ENCODE measurements at regions not wholly inside any gene's neighbourhood (a gene's known extent, or its start where the extent isn't known, plus 50 kb on each side); places are given as distances from the start of the nearest gene placed in this dataset.

- DNase-seq (ENCODE audit: low read depth, low spot score), result no peak
- no peaks in the 10 kb centered on the region for H3K4me1 ChIP-seq (ENCODE audit: control insufficient read depth in 1 of 2, insufficient read depth in 2 of 2, low read length in 2 of 2)
- H3K9me3 ChIP-seq (ENCODE audit: control insufficient read depth in 1 of 2, insufficient read depth in 1 of 2, low read depth in 1 of 2, low read length in 2 of 2), result no peaks in the 10 kb centered on the region
- H3K36me3 ChIP-seq (ENCODE audit: control insufficient read depth in 1 of 2, insufficient read depth in 2 of 2, low read length in 2 of 2), result no peaks in the 10 kb centered on the region
- no TSS peak for BruUV-seq (replicated peaks)
- H3K79me2 ChIP-seq (ENCODE audit: insufficient read depth, low read length), result no peaks in the 10 kb centered on the region
- H3K9me2 ChIP-seq (ENCODE audit: insufficient read depth), result no peaks in the 10 kb centered on the region
- no peak overlapping the region for H3K9ac ChIP-seq (ENCODE audit: low read length)
- no peaks in the 10 kb centered on the region for H4K20me1 ChIP-seq (ENCODE audit: insufficient read depth)
- no peak for TF ChIP-seq EGR1 (IDR thresholded peaks at IDR 0.05; ENCODE audit: low read depth)
- TF ChIP-seq EZH2 (IDR thresholded peaks at IDR 0.05), result no peak
- TF ChIP-seq RAD21 (IDR thresholded peaks at IDR 0.05; ENCODE audit: low read depth), result no peak
- ChIA-PET RAD21 (ENCODE audit: low non-redundant PET in 1 of 2, low total read pairs in 2 of 2, uncharacterized antibody in 2 of 2, unreplicated experiment in 2 of 2) (no interaction called here), CTCF (no interaction called here), POLR2A (no interaction called here)
- no peak overlapping the region for H3K27ac ChIP-seq (ENCODE audit: low read depth, low read length)
- no peak overlapping the region for H2AFZ ChIP-seq (ENCODE audit: low read depth, low read length, poor library complexity, severe bottlenecking)
- intact Hi-C loops (cut with micrococcal nuclease), result no loop called here
- H3K4me2 ChIP-seq (ENCODE audit: low read length), result no peak overlapping the region
- no peak for ATAC-seq
- no peak overlapping the region for H3K4me3 ChIP-seq (replicated peaks in 1 of 2; ENCODE audit: low read depth in 1 of 2, low read length in 2 of 2)
- H3K27me3 ChIP-seq (ENCODE audit: insufficient read depth, low read length), result no peaks in the 10 kb centered on the region
These were observed 81.1 kb upstream of the MBL2 start for GRCh38 chr10:52853704-52854103.

GRCh38 chr10:52836816-52837215 is 64.2 kb upstream of the MBL2 start:
- H3K9ac ChIP-seq (ENCODE audit: low read length), result no peak overlapping the region
- no peaks in the 10 kb centered on the region for H4K20me1 ChIP-seq (ENCODE audit: insufficient read depth)
- H2AFZ ChIP-seq (ENCODE audit: low read depth, low read length, poor library complexity, severe bottlenecking), result no peak overlapping the region
- H3K9me3 ChIP-seq (ENCODE audit: control insufficient read depth in 1 of 2, insufficient read depth in 1 of 2, low read depth in 1 of 2, low read length in 2 of 2), result peaks cover 4 to 6% of the 10 kb centered on the region in 2 experiments; a peak in 2 of 4 replicates
- RAD21 ChIA-PET (ENCODE audit: low non-redundant PET in 1 of 2, low total read pairs in 2 of 2, uncharacterized antibody in 2 of 2, unreplicated experiment in 2 of 2), result no interaction called here
- no peak for TF ChIP-seq ZNF274 (IDR thresholded peaks at IDR 0.05; ENCODE audit: low read depth, low read length)
- TF ChIP-seq, protein P1, sequence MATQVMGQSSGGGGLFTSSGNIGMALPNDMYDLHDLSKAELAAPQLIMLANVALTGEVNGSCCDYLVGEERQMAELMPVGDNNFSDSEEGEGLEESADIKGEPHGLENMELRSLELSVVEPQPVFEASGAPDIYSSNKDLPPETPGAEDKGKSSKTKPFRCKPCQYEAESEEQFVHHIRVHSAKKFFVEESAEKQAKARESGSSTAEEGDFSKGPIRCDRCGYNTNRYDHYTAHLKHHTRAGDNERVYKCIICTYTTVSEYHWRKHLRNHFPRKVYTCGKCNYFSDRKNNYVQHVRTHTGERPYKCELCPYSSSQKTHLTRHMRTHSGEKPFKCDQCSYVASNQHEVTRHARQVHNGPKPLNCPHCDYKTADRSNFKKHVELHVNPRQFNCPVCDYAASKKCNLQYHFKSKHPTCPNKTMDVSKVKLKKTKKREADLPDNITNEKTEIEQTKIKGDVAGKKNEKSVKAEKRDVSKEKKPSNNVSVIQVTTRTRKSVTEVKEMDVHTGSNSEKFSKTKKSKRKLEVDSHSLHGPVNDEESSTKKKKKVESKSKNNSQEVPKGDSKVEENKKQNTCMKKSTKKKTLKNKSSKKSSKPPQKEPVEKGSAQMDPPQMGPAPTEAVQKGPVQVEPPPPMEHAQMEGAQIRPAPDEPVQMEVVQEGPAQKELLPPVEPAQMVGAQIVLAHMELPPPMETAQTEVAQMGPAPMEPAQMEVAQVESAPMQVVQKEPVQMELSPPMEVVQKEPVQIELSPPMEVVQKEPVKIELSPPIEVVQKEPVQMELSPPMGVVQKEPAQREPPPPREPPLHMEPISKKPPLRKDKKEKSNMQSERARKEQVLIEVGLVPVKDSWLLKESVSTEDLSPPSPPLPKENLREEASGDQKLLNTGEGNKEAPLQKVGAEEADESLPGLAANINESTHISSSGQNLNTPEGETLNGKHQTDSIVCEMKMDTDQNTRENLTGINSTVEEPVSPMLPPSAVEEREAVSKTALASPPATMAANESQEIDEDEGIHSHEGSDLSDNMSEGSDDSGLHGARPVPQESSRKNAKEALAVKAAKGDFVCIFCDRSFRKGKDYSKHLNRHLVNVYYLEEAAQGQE (IDR thresholded peaks at IDR 0.05; ENCODE audit: low read depth), result no peak
- no peak for TF ChIP-seq SP1 (IDR thresholded peaks at IDR 0.05; ENCODE audit: low read depth)
- TF ChIP-seq CEBPB (IDR thresholded peaks at IDR 0.05; ENCODE audit: low read depth), result no peak
- H3K36me3 ChIP-seq (ENCODE audit: control insufficient read depth in 1 of 2, insufficient read depth in 2 of 2, low read length in 2 of 2), result no peaks in the 10 kb centered on the region
- no TSS peak for BruUV-seq (replicated peaks)
- H3K27me3 ChIP-seq (ENCODE audit: insufficient read depth, low read length), result no peaks in the 10 kb centered on the region
- H3K79me2 ChIP-seq (ENCODE audit: insufficient read depth, low read length), result no peaks in the 10 kb centered on the region
- H3K4me2 ChIP-seq (ENCODE audit: low read length), result no peak overlapping the region
- intact Hi-C loops (cut with micrococcal nuclease), result no loop called here
- ATAC-seq, result no peak
- H3K9me2 ChIP-seq (ENCODE audit: insufficient read depth), result no peaks in the 10 kb centered on the region
- H3K27ac ChIP-seq (ENCODE audit: low read depth, low read length), result no peak overlapping the region
- no peaks in the 10 kb centered on the region for H3K4me1 ChIP-seq (ENCODE audit: control insufficient read depth in 1 of 2, insufficient read depth in 2 of 2, low read length in 2 of 2)
- CTCF ChIA-PET, result no interaction called here
- no peak for DNase-seq (ENCODE audit: low read depth, low spot score)
- H3K4me3 ChIP-seq (replicated peaks in 1 of 2; ENCODE audit: low read depth in 1 of 2, low read length in 2 of 2), result no peak overlapping the region
- POLR2A ChIA-PET, result no interaction called here
